Smooth muscle cell (in vitro differentiated cells): ENCODE measurements at regions not wholly inside any gene's neighbourhood (a gene's known extent, or its start where the extent isn't known, plus 50 kb on each side); places are given as distances from the start of the nearest gene placed in this dataset.

ENCODE experiments used
- DNase-seq: peaks from one replicate; lab custom pipeline; 2025; ENCODE audit not compliant: unreplicated experiment; lab: John Stamatoyannopoulos, UW
- H2AFZ ChIP-seq: fragments of 200-600 bp; sonication (generic); 2 replicates; pipeline ENCODE4 v1.6.0; 2016; ENCODE audit warnings: antibody characterized with exemption, low read depth, mild to moderate bottlenecking
- H3F3A ChIP-seq: fragments of 200-600 bp; sonication (generic); 2 replicates; pipeline ENCODE4 v1.6.0; 2017; ENCODE audit warnings: antibody characterized with exemption, low read depth
- H3K27ac ChIP-seq: fragments of 200-600 bp; sonication (generic); 2 replicates; pipeline ENCODE4 v1.5.1; 2016; ENCODE audit warnings: low read depth, mild to moderate bottlenecking
- H3K27me3 ChIP-seq: fragments of 200-600 bp; sonication (generic); 2 replicates; pipeline ENCODE4 v1.6.1; 2016; ENCODE audit warnings: low read depth, mild to moderate bottlenecking
- H3K36me3 ChIP-seq: fragments of 200-600 bp; sonication (generic); 2 replicates; pipeline ENCODE4 v1.5.1; 2016; ENCODE audit warnings: low read depth
- H3K4me1 ChIP-seq: fragments of 200-600 bp; sonication (generic); 2 replicates; pipeline ENCODE4 v1.5.1; 2016; ENCODE audit warnings: low read depth
- H3K4me2 ChIP-seq: fragments of 200-600 bp; sonication (generic); 2 replicates; pipeline ENCODE4 v1.6.0; 2016; ENCODE audit warnings: mild to moderate bottlenecking
- H3K4me3 ChIP-seq: fragments of 200-600 bp; sonication (generic); 2 replicates; pipeline ENCODE4 v1.5.1; 2016; ENCODE audit warnings: mild to moderate bottlenecking
- H3K79me2 ChIP-seq: fragments of 200-600 bp; sonication (generic); 2 replicates; pipeline ENCODE4 v1.6.0; 2016; ENCODE audit warnings: low read depth, mild to moderate bottlenecking
- H3K9ac ChIP-seq: fragments of 200-600 bp; sonication (generic); 2 replicates; pipeline ENCODE4 v1.6.0; 2016; ENCODE audit warnings: low read depth
- H3K9me3 ChIP-seq: fragments of 200-600 bp; sonication (generic); replicated peaks from 2 replicates; pipeline ENCODE4 v1.5.1; 2016; ENCODE audit warnings: low read depth
- H4K20me1 ChIP-seq: fragments of 200-600 bp; sonication (generic); 2 replicates; pipeline ENCODE4 v1.6.0; 2016; ENCODE audit warnings: low read depth
- WGBS: methylation state at CpG from one replicate; pipeline ENCODE4 v1.1.7; 2016; ENCODE audit warnings: low lambda C conversion rate; 5-methylcytosine and 5-hydroxymethylcytosine counted together
- TF ChIP-seq, protein P1 (sequence below): fragments of 200-600 bp; sonication (generic); IDR thresholded peaks from 2 replicates; pipeline ENCODE4 v1.5.1; 2017; ENCODE audit warnings: borderline replicate concordance, mild to moderate bottlenecking, antibody characterized with exemption; ENCODE audit not compliant: insufficient read depth, poor library complexity, severe bottlenecking

DNA sequence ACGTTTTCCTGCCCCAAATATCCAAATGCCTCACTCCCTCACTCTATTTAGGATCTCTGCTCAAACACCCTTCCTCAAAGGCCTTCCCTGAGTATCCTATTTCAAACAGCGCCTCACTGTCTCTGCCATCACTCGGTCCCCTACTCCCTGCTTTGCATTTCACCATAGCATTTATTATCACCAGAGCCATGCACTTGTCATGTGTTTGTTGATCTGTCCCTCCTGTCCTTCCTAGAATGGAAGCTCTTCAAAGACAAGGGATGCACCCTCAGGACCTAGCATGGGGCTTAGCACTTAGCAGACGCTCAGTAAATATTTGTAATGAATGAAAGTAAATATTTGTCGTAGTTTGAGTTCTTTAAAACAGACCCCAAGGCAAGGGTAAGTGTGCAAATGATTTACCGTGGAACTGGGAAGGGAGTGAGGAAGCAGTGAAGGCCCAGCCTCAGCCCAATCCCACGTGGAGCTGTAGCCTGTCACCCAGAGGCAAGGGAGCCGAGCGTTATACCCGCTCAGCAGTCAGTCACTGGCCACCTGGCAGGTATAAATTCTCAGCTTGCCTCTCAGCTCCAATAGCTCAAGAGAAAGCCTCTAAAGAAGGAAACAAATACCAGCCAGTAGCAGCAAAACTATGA lies 97.7 kb upstream of the KIF2A start:
- Histone ChIP-seq H3K4me3 (no peak overlapping the region), H3K27ac (no peak overlapping the region), H3K9ac (no peak overlapping the region), H3K27me3 (no peaks in the 10 kb centered on the region), H3K36me3 (no peaks in the 10 kb centered on the region), H3F3A (no peaks in the 10 kb centered on the region), H3K4me2 (no peak overlapping the region), H3K9me3 (no peaks in the 10 kb centered on the region), H2AFZ (no peak overlapping the region), H4K20me1 (no peaks in the 10 kb centered on the region), H3K4me1 (no peaks in the 10 kb centered on the region), H3K79me2 (no peaks in the 10 kb centered on the region)
- TF ChIP-seq, protein P1, sequence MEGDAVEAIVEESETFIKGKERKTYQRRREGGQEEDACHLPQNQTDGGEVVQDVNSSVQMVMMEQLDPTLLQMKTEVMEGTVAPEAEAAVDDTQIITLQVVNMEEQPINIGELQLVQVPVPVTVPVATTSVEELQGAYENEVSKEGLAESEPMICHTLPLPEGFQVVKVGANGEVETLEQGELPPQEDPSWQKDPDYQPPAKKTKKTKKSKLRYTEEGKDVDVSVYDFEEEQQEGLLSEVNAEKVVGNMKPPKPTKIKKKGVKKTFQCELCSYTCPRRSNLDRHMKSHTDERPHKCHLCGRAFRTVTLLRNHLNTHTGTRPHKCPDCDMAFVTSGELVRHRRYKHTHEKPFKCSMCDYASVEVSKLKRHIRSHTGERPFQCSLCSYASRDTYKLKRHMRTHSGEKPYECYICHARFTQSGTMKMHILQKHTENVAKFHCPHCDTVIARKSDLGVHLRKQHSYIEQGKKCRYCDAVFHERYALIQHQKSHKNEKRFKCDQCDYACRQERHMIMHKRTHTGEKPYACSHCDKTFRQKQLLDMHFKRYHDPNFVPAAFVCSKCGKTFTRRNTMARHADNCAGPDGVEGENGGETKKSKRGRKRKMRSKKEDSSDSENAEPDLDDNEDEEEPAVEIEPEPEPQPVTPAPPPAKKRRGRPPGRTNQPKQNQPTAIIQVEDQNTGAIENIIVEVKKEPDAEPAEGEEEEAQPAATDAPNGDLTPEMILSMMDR, result no peak
- no peak for DNase-seq
- 53% methylated on average over 10 of the region's 10 CpGs for WGBS

DNA sequence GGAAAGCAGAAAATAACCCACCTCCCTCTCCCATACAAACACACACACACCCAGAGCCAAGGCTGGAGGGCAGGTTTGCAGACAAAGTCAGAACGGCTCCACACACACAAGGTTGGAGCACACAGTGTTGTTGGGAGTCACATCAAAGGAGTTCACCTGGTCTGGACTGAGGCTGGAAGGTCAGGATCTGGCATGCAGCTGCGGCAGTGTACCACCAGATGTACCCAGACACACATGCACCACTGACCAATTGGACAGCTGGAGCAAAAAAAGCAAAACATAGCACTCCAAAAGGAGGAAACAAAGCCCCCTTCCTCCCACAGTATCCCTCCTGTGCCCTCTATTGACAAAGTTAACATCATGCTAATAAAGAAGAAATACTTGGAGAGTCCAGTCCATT lies 94.6 kb upstream of the KIF2A start:
- no peaks in the 10 kb centered on the region for H3K27me3 ChIP-seq
- no peaks in the 10 kb centered on the region for H3K4me1 ChIP-seq
- no peak overlapping the region for H2AFZ ChIP-seq
- TF ChIP-seq, protein P1, result no peak
- H3K9ac ChIP-seq, result no peak overlapping the region
- 84% methylated on average over 2 of the region's 2 CpGs for WGBS
- H3K79me2 ChIP-seq, result no peaks in the 10 kb centered on the region
- no peak for DNase-seq
- no peaks in the 10 kb centered on the region for H3K36me3 ChIP-seq
- H3K27ac ChIP-seq, result no peak overlapping the region
- H3K9me3 ChIP-seq, result no peaks in the 10 kb centered on the region
- H4K20me1 ChIP-seq, result no peaks in the 10 kb centered on the region
- no peak overlapping the region for H3K4me3 ChIP-seq
- no peak overlapping the region for H3K4me2 ChIP-seq
- H3F3A ChIP-seq, result no peaks in the 10 kb centered on the region

DNA sequence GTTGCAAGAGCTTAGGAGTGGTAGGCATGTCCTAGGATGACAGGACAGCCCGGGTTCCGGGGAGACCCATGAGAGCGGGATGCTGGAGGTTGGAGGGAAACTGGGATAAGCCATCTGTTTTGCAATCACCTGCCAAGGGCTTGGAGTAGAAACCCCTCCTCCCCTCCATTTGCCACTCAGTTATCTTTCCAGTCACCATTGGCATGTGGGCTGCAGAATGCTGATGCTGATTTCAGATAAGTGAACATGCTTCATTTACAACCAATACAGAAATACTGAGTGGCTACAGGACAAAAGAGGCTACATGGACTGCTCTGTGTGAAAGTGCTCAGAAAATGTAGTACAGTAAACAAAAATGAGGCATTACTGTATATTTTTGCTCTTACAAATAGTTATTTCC lies 93.4 kb upstream of the KIF2A start:
- H3K4me2 ChIP-seq, result no peak overlapping the region

More for the DNA sequence above, 93.4 kb upstream of the KIF2A start:
- DNase-seq, result no peak
- no peaks in the 10 kb centered on the region for H3K4me1 ChIP-seq
- no peaks in the 10 kb centered on the region for H3K9me3 ChIP-seq
- H4K20me1 ChIP-seq, result no peaks in the 10 kb centered on the region
- no peak overlapping the region for H3K9ac ChIP-seq
- no peaks in the 10 kb centered on the region for H3F3A ChIP-seq
- no peak overlapping the region for H3K4me3 ChIP-seq
- TF ChIP-seq, protein P1, result no peak
- H3K79me2 ChIP-seq, result no peaks in the 10 kb centered on the region
- H3K27me3 ChIP-seq, result no peaks in the 10 kb centered on the region
- WGBS, result 98% methylated on average over 3 of the region's 3 CpGs
- no peak overlapping the region for H3K27ac ChIP-seq
- H3K36me3 ChIP-seq, result no peaks in the 10 kb centered on the region
- H2AFZ ChIP-seq, result no peak overlapping the region
